22Rv1 (cell line): ENCODE measurements at regions not wholly inside any gene's neighbourhood (a gene's known extent, or its start where the extent isn't known, plus 50 kb on each side); places are given as distances from the start of the nearest gene placed in this dataset.

Experiments
- ZFX ChIP-seq: fragments of 450-650 bp; IDR thresholded peaks from 2 replicates; pipeline ENCODE4 v1.6.1; 2017; ENCODE audit warnings: antibody characterized with exemption, borderline replicate concordance
- TF ChIP-seq, protein P1 (sequence below): fragments of 450-650 bp; IDR thresholded peaks from 2 replicates; pipeline ENCODE4 v1.5.1; 2017; ENCODE audit warnings: mild to moderate bottlenecking

DNA sequence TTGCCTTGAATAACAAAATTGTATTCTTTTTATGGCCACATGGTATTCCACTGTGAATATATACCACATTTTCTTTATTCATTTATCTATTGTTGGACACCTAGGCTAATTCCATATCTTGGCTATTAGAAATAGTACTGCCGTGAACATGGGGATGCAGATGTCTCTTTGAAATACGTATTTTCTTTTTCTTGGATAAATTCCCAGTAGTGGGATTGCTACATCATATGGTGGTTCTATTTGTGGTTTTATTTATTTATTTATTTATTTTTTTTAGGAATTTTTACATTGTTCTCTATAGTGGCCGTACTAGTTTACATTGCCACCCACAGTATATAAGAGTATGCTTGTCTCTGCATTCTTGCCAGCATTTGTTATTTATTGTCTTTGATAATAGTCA lies 679.8 kb upstream of the NRXN1 start:
- TF ChIP-seq, protein P1, sequence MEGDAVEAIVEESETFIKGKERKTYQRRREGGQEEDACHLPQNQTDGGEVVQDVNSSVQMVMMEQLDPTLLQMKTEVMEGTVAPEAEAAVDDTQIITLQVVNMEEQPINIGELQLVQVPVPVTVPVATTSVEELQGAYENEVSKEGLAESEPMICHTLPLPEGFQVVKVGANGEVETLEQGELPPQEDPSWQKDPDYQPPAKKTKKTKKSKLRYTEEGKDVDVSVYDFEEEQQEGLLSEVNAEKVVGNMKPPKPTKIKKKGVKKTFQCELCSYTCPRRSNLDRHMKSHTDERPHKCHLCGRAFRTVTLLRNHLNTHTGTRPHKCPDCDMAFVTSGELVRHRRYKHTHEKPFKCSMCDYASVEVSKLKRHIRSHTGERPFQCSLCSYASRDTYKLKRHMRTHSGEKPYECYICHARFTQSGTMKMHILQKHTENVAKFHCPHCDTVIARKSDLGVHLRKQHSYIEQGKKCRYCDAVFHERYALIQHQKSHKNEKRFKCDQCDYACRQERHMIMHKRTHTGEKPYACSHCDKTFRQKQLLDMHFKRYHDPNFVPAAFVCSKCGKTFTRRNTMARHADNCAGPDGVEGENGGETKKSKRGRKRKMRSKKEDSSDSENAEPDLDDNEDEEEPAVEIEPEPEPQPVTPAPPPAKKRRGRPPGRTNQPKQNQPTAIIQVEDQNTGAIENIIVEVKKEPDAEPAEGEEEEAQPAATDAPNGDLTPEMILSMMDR: no peak
- TF ChIP-seq ZFX: no peak
